Loucy (cell line): ENCODE measurements at regions not wholly inside any gene's neighbourhood (a gene's known extent, or its start where the extent isn't known, plus 50 kb on each side); places are given as distances from the start of the nearest gene placed in this dataset.

Experiments used
- EZH2phosphoT487 ChIP-seq: fragments of 200-600 bp; IDR thresholded peaks from 2 replicates; pipeline ENCODE4 v1.6.1; 2018; ENCODE audit warnings: antibody characterized with exemption, mild to moderate bottlenecking, moderate library complexity, borderline replicate concordance
- TF ChIP-seq, protein P1 (sequence below): fragments of 200-600 bp; sonication (generic); conservative IDR thresholded peaks from 2 replicates; pipeline ENCODE4 v1.5.1; 2014; ENCODE audit warnings: mild to moderate bottlenecking, antibody characterized with exemption, low read length

DNA sequence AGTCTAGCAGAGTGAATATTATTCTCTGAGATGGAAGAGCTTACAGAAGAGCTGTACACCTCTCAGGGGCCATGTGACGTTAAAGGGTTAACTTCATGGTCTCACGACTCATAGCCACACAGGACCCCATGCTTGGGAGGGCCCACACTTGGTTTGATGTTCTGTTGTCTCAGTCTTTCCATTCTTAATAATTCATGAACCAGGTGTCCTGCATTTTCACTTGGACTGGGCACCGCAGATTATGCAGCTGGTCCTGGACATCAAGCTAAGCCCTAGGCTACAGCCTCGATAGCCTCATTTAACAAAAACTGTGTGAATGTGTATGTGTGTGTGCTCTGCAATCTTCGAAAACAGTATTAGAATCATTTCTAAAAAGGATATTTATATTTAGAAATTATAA is 323.5 kb downstream of the PLK2 start:
- TF ChIP-seq, protein P1, sequence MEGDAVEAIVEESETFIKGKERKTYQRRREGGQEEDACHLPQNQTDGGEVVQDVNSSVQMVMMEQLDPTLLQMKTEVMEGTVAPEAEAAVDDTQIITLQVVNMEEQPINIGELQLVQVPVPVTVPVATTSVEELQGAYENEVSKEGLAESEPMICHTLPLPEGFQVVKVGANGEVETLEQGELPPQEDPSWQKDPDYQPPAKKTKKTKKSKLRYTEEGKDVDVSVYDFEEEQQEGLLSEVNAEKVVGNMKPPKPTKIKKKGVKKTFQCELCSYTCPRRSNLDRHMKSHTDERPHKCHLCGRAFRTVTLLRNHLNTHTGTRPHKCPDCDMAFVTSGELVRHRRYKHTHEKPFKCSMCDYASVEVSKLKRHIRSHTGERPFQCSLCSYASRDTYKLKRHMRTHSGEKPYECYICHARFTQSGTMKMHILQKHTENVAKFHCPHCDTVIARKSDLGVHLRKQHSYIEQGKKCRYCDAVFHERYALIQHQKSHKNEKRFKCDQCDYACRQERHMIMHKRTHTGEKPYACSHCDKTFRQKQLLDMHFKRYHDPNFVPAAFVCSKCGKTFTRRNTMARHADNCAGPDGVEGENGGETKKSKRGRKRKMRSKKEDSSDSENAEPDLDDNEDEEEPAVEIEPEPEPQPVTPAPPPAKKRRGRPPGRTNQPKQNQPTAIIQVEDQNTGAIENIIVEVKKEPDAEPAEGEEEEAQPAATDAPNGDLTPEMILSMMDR, result no peak
- no peak for TF ChIP-seq EZH2phosphoT487
